ENCODE measurements at regions not wholly inside any gene's neighbourhood (a gene's known extent, or its start where the extent isn't known, plus 50 kb on each side); places are given as distances from the start of the nearest gene placed in this dataset.

GRCh38 chr16:59410451-59410850, 676.3 kb upstream of the GOT2 start:
- TF ChIP-seq CTCF (conservative IDR thresholded peaks at IDR 0.05; ENCODE audit: low read depth in 2 of 2): no peak
- TF ChIP-seq POLR2AphosphoS5 (IDR thresholded peaks at IDR 0.05; ENCODE audit: low read depth): no peak
- TF ChIP-seq REST (IDR thresholded peaks at IDR 0.05; ENCODE audit: unreplicated experiment): no peak
- TF ChIP-seq EZH2 (IDR thresholded peaks at IDR 0.05; ENCODE audit: low read depth, unreplicated experiment): no peak
- no peak for TF ChIP-seq EZH2phosphoT487 (IDR thresholded peaks at IDR 0.05; ENCODE audit: unreplicated experiment)
- TF ChIP-seq STAT1 (IDR thresholded peaks at IDR 0.05; ENCODE audit: unreplicated experiment): no peak
- TF ChIP-seq JUNB (IDR thresholded peaks at IDR 0.05; ENCODE audit: unreplicated experiment): no peak
- no peak for TF ChIP-seq ETS1 (IDR thresholded peaks at IDR 0.05)
- no peak for TF ChIP-seq ZNF114 (CRISPR knock-in tag; IDR thresholded peaks at IDR 0.05)
- TF ChIP-seq NANOG (IDR thresholded peaks at IDR 0.05; ENCODE audit: borderline replicate concordance): no peak
- TF ChIP-seq CREB1 (CRISPR knock-in tag; IDR thresholded peaks at IDR 0.05; ENCODE audit: low read depth): no peak
